OCI-LY7 (cell line): ENCODE measurements at regions not wholly inside any gene's neighbourhood (a gene's known extent, or its start where the extent isn't known, plus 50 kb on each side); places are given as distances from the start of the nearest gene placed in this dataset.

Experiments
- BruUV-seq: library from RNA; stranded (reverse); fragments of 400-500 nt; replicated peaks from 2 replicates; lab custom pipeline; 2021; lab: Mats Ljungman, UMichigan
- CTCF ChIA-PET: fragments of 300-600 bp; sonication (Branson Sonifier 250); formaldehyde crosslinking; loops from one replicate; lab custom pipeline; 2022; ENCODE audit warnings: antibody characterized with exemption; ENCODE audit not compliant: unreplicated experiment; lab: Charles Lee
- POLR2A ChIA-PET: fragments of 300-600 bp; sonication (Branson Sonifier 250); formaldehyde crosslinking; loops from one replicate; lab custom pipeline; 2022; ENCODE audit warnings: antibody characterized with exemption; lab: Charles Lee
- DNase-seq: peaks from one replicate; pipeline ENCODE4 v3.0.0-alpha.2; 2015; ENCODE audit warnings: low spot score
- H2AFZ ChIP-seq: fragments of 200-600 bp; sonication (generic), shearing (Covaris generic); 2 replicates; pipeline ENCODE4 v1.6.1; 2014; ENCODE audit warnings: mild to moderate bottlenecking, antibody characterized with exemption, low read length, moderate library complexity
- H3K27ac ChIP-seq: fragments of 200-600 bp; sonication (generic); 2 replicates; pipeline ENCODE4 v1.5.1; 2014; ENCODE audit warnings: mixed run types, low read depth, mild to moderate bottlenecking, moderate library complexity, low read length, inconsistent platforms; ENCODE audit not compliant: poor library complexity, severe bottlenecking
- H3K36me3 ChIP-seq: fragments of 200-600 bp; sonication (generic); 2 replicates; pipeline ENCODE4 v1.6.1; 2014; ENCODE audit warnings: mild to moderate bottlenecking, antibody characterized with exemption, low read length, moderate library complexity, mixed read lengths; ENCODE audit not compliant: insufficient read depth
- H3K4me1 ChIP-seq: fragments of 200-600 bp; sonication (generic); 2 replicates; pipeline ENCODE4 v1.5.1; 2014; ENCODE audit warnings: mild to moderate bottlenecking, low read length; ENCODE audit not compliant: insufficient read depth, poor library complexity, severe bottlenecking
- H3K4me2 ChIP-seq: fragments of 200-600 bp; sonication (generic); 2 replicates; pipeline ENCODE4 v1.6.1; 2014; ENCODE audit warnings: mild to moderate bottlenecking, low read length
- H3K4me3 ChIP-seq: fragments of 200-600 bp; sonication (generic); 2 replicates; pipeline ENCODE4 v1.5.1; 2014; ENCODE audit warnings: mild to moderate bottlenecking, low read depth, low read length; ENCODE audit not compliant: poor library complexity, severe bottlenecking
- H3K79me2 ChIP-seq: fragments of 200-600 bp; sonication (generic); 2 replicates; pipeline ENCODE4 v1.6.1; 2016; ENCODE audit warnings: low read depth, mild to moderate bottlenecking, low read length, moderate library complexity, mixed read lengths; ENCODE audit not compliant: insufficient read depth
- H3K9me2 ChIP-seq: fragments of 200-600 bp; sonication (generic); 2 replicates; pipeline ENCODE4 v1.6.1; 2016; ENCODE audit warnings: mild to moderate bottlenecking, low read length, mixed read lengths; ENCODE audit not compliant: insufficient read depth
- H3K9me3 ChIP-seq: fragments of 200-600 bp; sonication (generic); 2 replicates; pipeline ENCODE4 v1.6.1; 2014; ENCODE audit warnings: mild to moderate bottlenecking, mixed run types, low read length, mixed read lengths
- H4K20me1 ChIP-seq: fragments of 200-600 bp; sonication (generic); 2 replicates; pipeline ENCODE4 v1.6.1; 2014; ENCODE audit warnings: mild to moderate bottlenecking, antibody characterized with exemption, low read length, moderate library complexity, mixed read lengths; ENCODE audit not compliant: insufficient read depth
- CTCF ChIP-seq: fragments of 200-600 bp; sonication (generic); conservative IDR thresholded peaks from 2 replicates; pipeline ENCODE4 v1.5.1; 2014; ENCODE audit warnings: mild to moderate bottlenecking, antibody characterized with exemption, low read length, moderate library complexity, mixed read lengths
- EZH2phosphoT487 ChIP-seq: fragments of 200-600 bp; sonication (generic); IDR thresholded peaks from 2 replicates; pipeline ENCODE4 v1.6.1; 2018; ENCODE audit warnings: low read depth, borderline replicate concordance, mild to moderate bottlenecking, mixed run types, antibody characterized with exemption, low read length, moderate library complexity, mixed read lengths
- intact Hi-C: fragments of 100-400 bp; cut with micrococcal nuclease; formaldehyde crosslinking; loops from one replicate; pipeline ENCODE4 v1.10.0; 2022; ENCODE audit not compliant: unreplicated experiment

- TF ChIP-seq CTCF, result no peak
- no peak for TF ChIP-seq EZH2phosphoT487
- DNase-seq, result no peak
- Histone ChIP-seq H3K9me2 (no peaks in the 10 kb centered on the region), H2AFZ (no peak overlapping the region), H3K4me1 (no peaks in the 10 kb centered on the region), H3K4me2 (no peak overlapping the region), H3K4me3 (no peak overlapping the region), H3K79me2 (no peaks in the 10 kb centered on the region), H3K36me3 (no peaks in the 10 kb centered on the region), H3K9me3 (no peaks in the 10 kb centered on the region), H3K27ac (no peak overlapping the region), H4K20me1 (no peaks in the 10 kb centered on the region)
- BruUV-seq, result no TSS peak
- CTCF ChIA-PET, result no interaction called here
- POLR2A ChIA-PET, result interaction anchor here (0.7 kb wide), 1 partner anchor 233 kb away, joined by 3 read pairs; no protein-coding TSS in a partner anchor
- intact Hi-C loops, result no loop called here
Measured at GRCh38 chr10:37703114-37703513, 154.3 kb downstream of the ZNF248 start.

- no TSS peak for BruUV-seq
- Histone ChIP-seq H3K36me3 (no peaks in the 10 kb centered on the region), H3K79me2 (no peaks in the 10 kb centered on the region), H2AFZ (no peak overlapping the region), H3K4me2 (no peak overlapping the region), H3K9me2 (no peaks in the 10 kb centered on the region), H3K27ac (no peak overlapping the region), H3K9me3 (no peaks in the 10 kb centered on the region), H3K4me3 (no peak overlapping the region), H4K20me1 (no peaks in the 10 kb centered on the region), H3K4me1 (no peaks in the 10 kb centered on the region)
- DNase-seq, result no peak
- no peak for TF ChIP-seq EZH2phosphoT487
- TF ChIP-seq CTCF, result no peak
- intact Hi-C loops, result no loop called here
- POLR2A ChIA-PET, result no interaction called here
- CTCF ChIA-PET, result no interaction called here
Measured at GRCh38 chr10:37701781-37702493, 155.5 kb downstream of the ZNF248 start.
